ENCODE measurements at regions not wholly inside any gene's neighbourhood (a gene's known extent, or its start where the extent isn't known, plus 50 kb on each side); places are given as distances from the start of the nearest gene placed in this dataset.
A peak's percentile ranks its signal among the peaks of the same experiment; 100 is the strongest.

GRCh38 chr19:23817519-23817918 is 58.8 kb upstream of the ZNF681 start:
- H3K27ac Mint-ChIP-seq = no peak overlapping the region
- Histone ChIP-seq H3F3A (replicated peaks; ENCODE audit: low read depth) (no peaks in the 10 kb centered on the region), H3K4me1 (ENCODE audit: insufficient read depth) (no peaks in the 10 kb centered on the region), H2AFZ (no peak overlapping the region), H3K36me3 (ENCODE audit: insufficient read depth) (peaks cover 18% of the 10 kb centered on the region), H4K20me1 (replicated peaks; ENCODE audit: insufficient read depth) (peaks cover 7% of the 10 kb centered on the region; the same call in 1 of the 2 replicates), H3K9me2 (ENCODE audit: insufficient read depth) (peaks cover 15% of the 10 kb centered on the region), H3K4me3 (no peak overlapping the region), H3K27me3 (ENCODE audit: insufficient read depth) (no peaks in the 10 kb centered on the region), H3K79me2 (replicated peaks; ENCODE audit: insufficient read depth) (peaks cover 8% of the 10 kb centered on the region; the same call in 1 of the 2 replicates), H3K4me2 (no peak overlapping the region), H3K27ac (ENCODE audit: low read depth) (no peak overlapping the region)
- H3K9me3 Mint-ChIP-seq = peaks cover 49% of the 10 kb centered on the region
- peak; percentile 89 for ATAC-seq
- peaks cover 3% of the 10 kb centered on the region for H3K4me1 Mint-ChIP-seq
- H3K36me3 Mint-ChIP-seq (ENCODE audit: low read depth) = peaks cover 76% of the 10 kb centered on the region
- no peak for TF ChIP-seq ZNF114 (CRISPR knock-in tag; IDR thresholded peaks at IDR 0.05)
- peak; percentile 61 to 64 for TF ChIP-seq CTCF (conservative IDR thresholded peaks at IDR 0.05; ENCODE audit: low read depth in 2 of 2)
- no peak overlapping the region for H3K4me3 Mint-ChIP-seq
- peaks cover 11% of the 10 kb centered on the region for H3K27me3 Mint-ChIP-seq (ENCODE audit: insufficient read depth, low read depth, poor library complexity)
- peak; percentile 84 for DNase-seq (ENCODE audit: low spot score)

- no peak for ATAC-seq
- Histone ChIP-seq H3K79me2 (replicated peaks; ENCODE audit: insufficient read depth) (peaks cover 40% of the 10 kb centered on the region), H3K9me2 (ENCODE audit: insufficient read depth) (no peaks in the 10 kb centered on the region), H3K36me3 (ENCODE audit: insufficient read depth) (peaks cover 7% of the 10 kb centered on the region; the same call in 1 of the 2 replicates), H4K20me1 (replicated peaks; ENCODE audit: insufficient read depth) (peaks cover 16% of the 10 kb centered on the region; the same call in 1 of the 2 replicates), H2AFZ (no peak overlapping the region), H3K4me3 (no peak overlapping the region), H3K27me3 (ENCODE audit: insufficient read depth) (no peaks in the 10 kb centered on the region), H3K4me1 (ENCODE audit: insufficient read depth) (no peaks in the 10 kb centered on the region), H3K4me2 (no peak overlapping the region), H3K27ac (ENCODE audit: low read depth) (no peak overlapping the region), H3F3A (replicated peaks; ENCODE audit: low read depth) (no peaks in the 10 kb centered on the region)
- Mint-ChIP-seq H3K4me1 (no peaks in the 10 kb centered on the region), H3K27me3 (ENCODE audit: insufficient read depth, low read depth, poor library complexity) (no peaks in the 10 kb centered on the region), H3K36me3 (ENCODE audit: low read depth) (peaks cover 54% of the 10 kb centered on the region), H3K9me3 (no peaks in the 10 kb centered on the region), H3K4me3 (no peak overlapping the region), H3K27ac (no peak overlapping the region)
- DNase-seq (ENCODE audit: low spot score) = no peak
- TF ChIP-seq REST (IDR thresholded peaks at IDR 0.05; ENCODE audit: unreplicated experiment) = no peak
- no peak for TF ChIP-seq EZH2phosphoT487 (IDR thresholded peaks at IDR 0.05; ENCODE audit: unreplicated experiment)
- no peak for TF ChIP-seq STAT1 (IDR thresholded peaks at IDR 0.05; ENCODE audit: unreplicated experiment)
- no peak for TF ChIP-seq EZH2 (IDR thresholded peaks at IDR 0.05; ENCODE audit: low read depth, unreplicated experiment)
- no peak for TF ChIP-seq ZNF331 (CRISPR knock-in tag; IDR thresholded peaks at IDR 0.05; ENCODE audit: low read depth)
- TF ChIP-seq CTCF (conservative IDR thresholded peaks at IDR 0.05; ENCODE audit: low read depth in 2 of 2) = no peak
- TF ChIP-seq POLR2AphosphoS5 (IDR thresholded peaks at IDR 0.05; ENCODE audit: low read depth) = no peak
- TF ChIP-seq CREB1 (CRISPR knock-in tag; IDR thresholded peaks at IDR 0.05; ENCODE audit: low read depth) = no peak
These were observed 51.8 kb upstream of the ZNF681 start for GRCh38 chr19:23810496-23810895.
